Mucosa of stomach (tissue), 1 donor: ENCODE measurements at regions not wholly inside any gene's neighbourhood (a gene's known extent, or its start where the extent isn't known, plus 50 kb on each side); places are given as distances from the start of the nearest gene placed in this dataset.

ENCODE experiments used
- H3K27me3 ChIP-seq: one replicate; pipeline ENCODE4 v1.7.0; 2013; ENCODE audit warnings: mild to moderate bottlenecking, low read length; ENCODE audit not compliant: control insufficient read depth, insufficient read depth
- H3K36me3 ChIP-seq: one replicate; pipeline ENCODE4 v1.7.0; 2013; ENCODE audit warnings: low read length; ENCODE audit not compliant: control insufficient read depth, insufficient read depth
- H3K4me1 ChIP-seq: one replicate; pipeline ENCODE4 v1.7.0; 2013; ENCODE audit warnings: mild to moderate bottlenecking, low read length; ENCODE audit not compliant: control insufficient read depth, insufficient read depth
- H3K4me3 ChIP-seq: one replicate; pipeline ENCODE4 v1.7.0; 2013; ENCODE audit warnings: low read length
- H3K9ac ChIP-seq: one replicate; pipeline ENCODE4 v1.7.0; 2013; ENCODE audit warnings: mild to moderate bottlenecking, low read length, moderate library complexity
- H3K9me3 ChIP-seq: one replicate; pipeline ENCODE4 v1.7.0; 2013; ENCODE audit warnings: mild to moderate bottlenecking, low read length, moderate library complexity; ENCODE audit not compliant: control insufficient read depth
- donor health status: Pancreatic carcinoma.

DNA sequence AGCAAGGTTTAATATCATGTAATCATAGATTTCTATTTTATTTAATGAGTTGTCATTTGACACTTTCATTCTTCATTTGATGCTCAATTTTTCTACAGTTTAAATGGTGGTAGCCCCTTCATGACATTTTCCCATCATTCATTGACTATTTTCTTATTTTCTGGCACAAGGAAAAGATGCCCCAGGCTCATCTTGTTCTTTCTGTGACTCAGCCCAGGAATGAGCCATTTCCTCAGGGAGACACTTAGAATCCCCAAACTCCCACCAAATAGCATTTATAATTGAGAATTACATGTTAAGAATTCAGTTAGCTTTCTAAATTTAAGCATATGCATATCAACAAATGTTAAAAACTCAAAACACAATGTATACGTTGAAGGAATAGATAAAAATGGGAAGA lies 222.3 kb downstream of the KIF20B start:
- Histone ChIP-seq H3K27me3 (no peaks in the 10 kb centered on the region), H3K36me3 (no peaks in the 10 kb centered on the region), H3K4me3 (no peak overlapping the region), H3K4me1 (no peaks in the 10 kb centered on the region), H3K9me3 (no peaks in the 10 kb centered on the region), H3K9ac (no peak overlapping the region)

- Histone ChIP-seq H3K36me3 (no peaks in the 10 kb centered on the region), H3K27me3 (no peaks in the 10 kb centered on the region), H3K9ac (no peak overlapping the region), H3K4me3 (no peak overlapping the region), H3K9me3 (no peaks in the 10 kb centered on the region), H3K4me1 (no peaks in the 10 kb centered on the region)
These were observed 222.9 kb downstream of the KIF20B start for GRCh38 chr10:89924261-89924660.

DNA sequence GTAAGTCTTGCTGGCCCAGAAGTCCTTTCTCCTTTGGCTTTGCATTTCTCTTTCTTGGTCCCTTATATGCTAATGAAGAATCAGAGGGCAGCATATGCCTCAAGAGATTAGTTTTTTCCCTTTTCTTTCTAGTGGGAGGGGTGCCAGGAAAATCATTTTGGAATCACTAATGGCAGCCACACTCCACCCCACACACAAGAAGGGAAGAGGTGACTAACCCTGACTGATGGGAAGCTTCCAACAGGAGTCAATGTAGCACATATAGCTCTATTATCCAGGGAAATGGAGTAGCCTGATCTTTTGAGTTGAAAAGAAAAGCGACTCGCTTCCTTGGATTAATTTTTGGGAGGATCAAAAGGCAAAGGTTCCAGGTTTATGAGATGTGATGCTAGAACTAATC lies 225.3 kb downstream of the KIF20B start:
- Histone ChIP-seq H3K9me3 (no peaks in the 10 kb centered on the region), H3K4me3 (no peak overlapping the region), H3K36me3 (no peaks in the 10 kb centered on the region), H3K9ac (no peak overlapping the region), H3K4me1 (no peaks in the 10 kb centered on the region), H3K27me3 (no peaks in the 10 kb centered on the region)

- Histone ChIP-seq H3K9me3 (no peaks in the 10 kb centered on the region), H3K27me3 (no peaks in the 10 kb centered on the region), H3K4me1 (no peaks in the 10 kb centered on the region), H3K4me3 (no peak overlapping the region), H3K36me3 (no peaks in the 10 kb centered on the region), H3K9ac (no peak overlapping the region)
These were observed 228.1 kb downstream of the KIF20B start for GRCh38 chr10:89929282-89930026.

- H3K9ac ChIP-seq: no peak overlapping the region
- H3K9me3 ChIP-seq: no peaks in the 10 kb centered on the region
- no peak overlapping the region for H3K4me3 ChIP-seq
- no peaks in the 10 kb centered on the region for H3K36me3 ChIP-seq
- no peaks in the 10 kb centered on the region for H3K4me1 ChIP-seq
- H3K27me3 ChIP-seq: no peaks in the 10 kb centered on the region
These were observed 236.1 kb downstream of the KIF20B start for GRCh38 chr10:89937494-89937893.

DNA sequence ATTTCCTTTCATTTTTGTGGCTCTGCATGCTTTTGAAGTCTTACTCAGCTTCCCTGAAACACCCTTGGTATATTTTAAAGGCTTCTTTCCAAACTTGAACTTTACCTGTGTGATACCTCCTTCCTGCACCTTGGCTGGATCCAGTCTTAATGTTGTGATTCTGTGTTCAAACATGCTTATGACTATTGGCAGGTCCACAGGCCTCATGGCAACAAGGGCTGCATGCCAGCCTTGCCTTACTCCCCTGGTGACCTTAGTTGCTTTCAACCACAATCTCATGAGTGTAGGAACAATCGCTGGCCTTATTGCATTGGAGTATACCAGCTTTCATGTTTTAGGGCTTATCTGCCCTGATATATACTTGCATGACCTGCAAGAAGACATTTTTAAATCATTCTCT lies 238.7 kb downstream of the KIF20B start:
- no peaks in the 10 kb centered on the region for H3K4me1 ChIP-seq
- no peak overlapping the region for H3K4me3 ChIP-seq
- H3K9me3 ChIP-seq: no peaks in the 10 kb centered on the region
- H3K27me3 ChIP-seq: no peaks in the 10 kb centered on the region
- no peaks in the 10 kb centered on the region for H3K36me3 ChIP-seq
- no peak overlapping the region for H3K9ac ChIP-seq

DNA sequence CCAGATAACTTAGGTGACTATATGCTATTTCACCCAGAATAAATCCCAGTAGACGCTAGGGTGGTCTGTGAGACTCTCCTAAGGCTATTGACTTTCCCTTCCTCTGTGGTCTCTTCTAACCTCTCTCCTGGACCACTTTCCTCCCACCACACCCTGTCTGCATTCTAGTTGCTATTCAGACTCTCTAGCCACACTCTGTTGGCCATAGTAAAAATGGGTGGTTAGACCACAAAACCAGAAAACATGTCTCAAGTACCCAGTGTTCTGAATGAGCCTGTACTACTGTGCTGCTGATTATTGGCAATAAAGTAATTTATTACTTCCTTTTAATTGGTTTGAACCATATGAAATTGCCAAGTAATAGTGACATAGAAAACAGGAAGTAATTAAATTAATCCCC lies 240.8 kb downstream of the KIF20B start:
- no peaks in the 10 kb centered on the region for H3K4me1 ChIP-seq
- no peaks in the 10 kb centered on the region for H3K36me3 ChIP-seq
- H3K9ac ChIP-seq: no peak overlapping the region
- H3K9me3 ChIP-seq: no peaks in the 10 kb centered on the region
- H3K27me3 ChIP-seq: no peaks in the 10 kb centered on the region
- H3K4me3 ChIP-seq: no peak overlapping the region

- Histone ChIP-seq H3K4me1 (no peaks in the 10 kb centered on the region), H3K4me3 (no peak overlapping the region), H3K27me3 (no peaks in the 10 kb centered on the region), H3K9ac (no peak overlapping the region), H3K36me3 (no peaks in the 10 kb centered on the region), H3K9me3 (no peaks in the 10 kb centered on the region)
These were observed 242.7 kb downstream of the KIF20B start for GRCh38 chr10:89944138-89944537.

- Histone ChIP-seq H3K4me1 (no peaks in the 10 kb centered on the region), H3K9me3 (no peaks in the 10 kb centered on the region), H3K9ac (no peak overlapping the region), H3K27me3 (no peaks in the 10 kb centered on the region), H3K4me3 (no peak overlapping the region), H3K36me3 (no peaks in the 10 kb centered on the region)
These were observed 244.7 kb downstream of the KIF20B start for GRCh38 chr10:89946106-89946505.

GRCh38 chr10:89949496-89949895 lies 248.1 kb downstream of the KIF20B start:
- Histone ChIP-seq H3K4me3 (no peak overlapping the region), H3K36me3 (no peaks in the 10 kb centered on the region), H3K9me3 (no peaks in the 10 kb centered on the region), H3K27me3 (no peaks in the 10 kb centered on the region), H3K9ac (no peak overlapping the region), H3K4me1 (no peaks in the 10 kb centered on the region)

DNA sequence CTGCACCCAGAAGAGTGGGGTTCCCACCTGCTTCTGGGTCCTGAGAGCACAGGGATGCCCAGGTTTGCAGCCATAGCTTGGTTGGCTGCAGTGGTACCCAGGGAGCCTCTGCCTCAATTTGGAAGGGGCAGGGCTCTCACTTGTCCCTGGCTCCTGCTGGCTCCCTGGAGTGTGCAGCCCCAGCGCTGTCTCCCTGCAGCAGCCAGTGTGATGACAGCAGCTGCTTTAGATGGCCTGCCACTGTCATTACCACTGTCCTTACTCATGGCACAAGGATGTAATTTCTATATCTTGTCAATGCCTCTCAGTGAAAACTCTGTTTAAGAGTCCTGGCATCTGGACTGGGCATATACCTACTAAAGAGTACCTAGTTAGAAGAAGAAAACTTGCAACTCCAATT lies 250.9 kb downstream of the KIF20B start:
- no peaks in the 10 kb centered on the region for H3K27me3 ChIP-seq

DNA sequence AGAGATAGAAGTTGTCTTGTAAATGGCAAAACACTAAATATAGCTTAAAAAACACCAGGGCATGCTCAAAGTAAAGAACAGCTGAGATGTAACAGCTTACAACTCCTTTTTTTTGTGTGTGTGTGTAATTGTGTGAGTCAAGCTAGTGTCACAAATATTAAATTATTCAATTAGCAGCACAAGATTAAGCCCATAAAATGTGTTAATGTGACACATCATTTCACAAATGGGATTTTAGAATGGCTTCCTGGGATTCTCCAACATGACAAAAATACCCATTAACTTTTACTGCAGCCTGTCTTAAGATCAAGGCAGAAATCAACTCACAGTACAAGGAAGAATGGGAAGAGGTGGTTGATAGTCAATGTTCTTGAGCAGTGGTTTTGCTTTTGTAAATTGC lies 251.4 kb downstream of the KIF20B start:
- Histone ChIP-seq H3K9ac (no peak overlapping the region), H3K36me3 (no peaks in the 10 kb centered on the region), H3K4me1 (no peaks in the 10 kb centered on the region), H3K9me3 (no peaks in the 10 kb centered on the region), H3K4me3 (no peak overlapping the region), H3K27me3 (no peaks in the 10 kb centered on the region)

More for the DNA sequence above, 250.9 kb downstream of the KIF20B start:
- Histone ChIP-seq H3K9ac (no peak overlapping the region), H3K4me3 (no peak overlapping the region), H3K36me3 (no peaks in the 10 kb centered on the region), H3K4me1 (no peaks in the 10 kb centered on the region), H3K9me3 (no peaks in the 10 kb centered on the region)

DNA sequence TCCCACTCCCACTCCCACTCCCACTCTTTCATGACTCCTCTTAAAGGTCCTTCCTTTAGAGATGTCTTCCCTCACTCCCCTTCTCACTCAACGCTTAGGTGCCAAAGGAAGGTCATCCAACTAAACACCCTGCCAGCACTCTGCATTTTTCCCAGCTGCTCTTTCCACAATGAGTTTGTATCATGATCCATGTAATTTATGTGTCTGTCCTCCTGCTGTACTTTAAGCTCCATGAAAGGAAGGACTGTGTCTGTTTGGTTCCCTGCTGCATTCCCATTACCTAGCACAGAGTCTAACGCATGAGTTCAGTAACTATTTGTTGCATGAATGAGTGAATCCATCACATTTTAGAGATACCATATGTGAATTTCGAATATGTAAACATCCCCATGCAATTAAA lies 252.7 kb downstream of the KIF20B start:
- Histone ChIP-seq H3K36me3 (no peaks in the 10 kb centered on the region), H3K4me3 (no peak overlapping the region), H3K9ac (no peak overlapping the region), H3K4me1 (no peaks in the 10 kb centered on the region), H3K9me3 (no peaks in the 10 kb centered on the region), H3K27me3 (no peaks in the 10 kb centered on the region)
